Left ventricle myocardium superior (tissue), 1 donor: ENCODE measurements at regions not wholly inside any gene's neighbourhood (a gene's known extent, or its start where the extent isn't known, plus 50 kb on each side); places are given as distances from the start of the nearest gene placed in this dataset.
"Not testable (repeated sequence)": the region's sequence is repeated elsewhere in the genome, so short reads cannot be mapped to it uniquely, and the experiment has no call there.

Source experiments
- ATAC-seq: fragments of 200-7000 bp; cut with Tn5 transposase; one replicate; pipeline ENCODE4 v1.9.1; 2020; ENCODE audit warnings: mild to moderate bottlenecking, moderate library complexity
- DNase-seq: peaks from one replicate; pipeline ENCODE4 v3.0.0-alpha.2; 2020
- intact Hi-C: fragments of 100-400 bp; cut with micrococcal nuclease; formaldehyde crosslinking; loops from one replicate; pipeline ENCODE4 v1.11.0; 2022
- donor health status: DM: no; HTN: yes; CAD: no; lungs with severe emphysema.

- ATAC-seq, result peak; percentile 92
- no peak for DNase-seq
- intact Hi-C loops, result no loop called here
Observed at GRCh38 chr11:97739932-97740800, 1280.6 kb upstream of the CNTN5 start.

GRCh38 chr11:97740801-97741151 is 1280.0 kb upstream of the CNTN5 start:
- ATAC-seq, result peak; percentile 41
- intact Hi-C loops, result no loop called here
- no peak for DNase-seq

GRCh38 chr11:97742717-97743116 is 1278.0 kb upstream of the CNTN5 start:
- ATAC-seq (no peak), DNase-seq (no peak)
- intact Hi-C loops, result no loop called here

- no peak for ATAC-seq
Observed at GRCh38 chr11:97743205-97743742, 1277.5 kb upstream of the CNTN5 start.

GRCh38 chr11:97745515-97746050 is 1275.2 kb upstream of the CNTN5 start:
- DNase-seq, result no peak
- intact Hi-C loops, result no loop called here
- no peak for ATAC-seq

More at GRCh38 chr11:97743205-97743742, 1277.5 kb upstream of the CNTN5 start:
- DNase-seq, result no peak
- intact Hi-C loops, result no loop called here

GRCh38 chr11:97746818-97747217 is 1273.9 kb upstream of the CNTN5 start:
- DNase-seq (no peak), ATAC-seq (no peak)
- intact Hi-C loops, result no loop called here

- ATAC-seq, result peak; percentile 100
Observed at GRCh38 chr11:97751405-97751804, 1269.3 kb upstream of the CNTN5 start.

GRCh38 chr11:97751952-97752351 is 1268.8 kb upstream of the CNTN5 start:
- no peak for ATAC-seq
- intact Hi-C loops, result no loop called here
- no peak for DNase-seq

More at GRCh38 chr11:97751405-97751804, 1269.3 kb upstream of the CNTN5 start:
- intact Hi-C loops, result no loop called here
- DNase-seq, result peak; percentile 71

GRCh38 chr11:97754976-97755375 is 1265.8 kb upstream of the CNTN5 start:
- DNase-seq (no peak), ATAC-seq (no peak)
- intact Hi-C loops, result no loop called here

- DNase-seq (no peak), ATAC-seq (no peak)
- intact Hi-C loops, result no loop called here
Observed at GRCh38 chr11:97756571-97757335, 1264.0 kb upstream of the CNTN5 start.

- DNase-seq, result no peak
- ATAC-seq, result no peak
- intact Hi-C loops, result no loop called here
Observed at GRCh38 chr11:97761175-97761574, 1259.6 kb upstream of the CNTN5 start.

GRCh38 chr11:97764193-97764592 is 1256.6 kb upstream of the CNTN5 start:
- no peak for DNase-seq
- intact Hi-C loops, result no loop called here
- no peak for ATAC-seq

GRCh38 chr11:97764605-97765004 is 1256.1 kb upstream of the CNTN5 start:
- no peak for ATAC-seq
- DNase-seq, result no peak
- intact Hi-C loops, result no loop called here

- peak; percentile 58 for ATAC-seq
- no peak for DNase-seq
Observed at GRCh38 chr11:97770570-97770969, 1250.2 kb upstream of the CNTN5 start.

GRCh38 chr11:97772705-97773104 is 1248.0 kb upstream of the CNTN5 start:
- intact Hi-C loops, result no loop called here
- peak; percentile 65 for ATAC-seq
- DNase-seq, result no peak

More at GRCh38 chr11:97770570-97770969, 1250.2 kb upstream of the CNTN5 start:
- intact Hi-C loops, result no loop called here

- ATAC-seq, intact Hi-C loops, DNase-seq: not testable (repeated sequence)
Observed at GRCh38 chr11:97784388-97784787, 1236.4 kb upstream of the CNTN5 start.

- intact Hi-C loops, result no loop called here
- ATAC-seq (no peak), DNase-seq (no peak)
Observed at GRCh38 chr11:97786961-97787360, 1233.8 kb upstream of the CNTN5 start.

- no peak for DNase-seq
- intact Hi-C loops, result no loop called here
- ATAC-seq, result no peak
Observed at GRCh38 chr11:97794876-97795275, 1225.9 kb upstream of the CNTN5 start.

- DNase-seq (no peak), ATAC-seq (no peak)
- intact Hi-C loops, result no loop called here
Observed at GRCh38 chr11:97800891-97801290, 1219.9 kb upstream of the CNTN5 start.
